Retinal pigment epithelial cell (primary cell): ENCODE measurements at regions not wholly inside any gene's neighbourhood (a gene's known extent, or its start where the extent isn't known, plus 50 kb on each side); places are given as distances from the start of the nearest gene placed in this dataset.
"Not testable (repeated sequence)": the region's sequence is repeated elsewhere in the genome, so short reads cannot be mapped to it uniquely, and the experiment has no call there.

ENCODE experiments used
- DNase-seq: peaks from one replicate; pipeline ENCODE4 v3.0.0-alpha.2; 2010; ENCODE audit warnings: low read depth
- H3K4me3 ChIP-seq: 2 replicates; pipeline ENCODE4 v1.5.1; 2011; ENCODE audit warnings: mild to moderate bottlenecking, low read length, control low read depth, moderate library complexity
- TF ChIP-seq, protein P1 (sequence below): conservative IDR thresholded peaks from 2 replicates; pipeline ENCODE4 v1.5.1; 2011; ENCODE audit warnings: low read depth, low read length, control low read depth, inconsistent platforms

DNA sequence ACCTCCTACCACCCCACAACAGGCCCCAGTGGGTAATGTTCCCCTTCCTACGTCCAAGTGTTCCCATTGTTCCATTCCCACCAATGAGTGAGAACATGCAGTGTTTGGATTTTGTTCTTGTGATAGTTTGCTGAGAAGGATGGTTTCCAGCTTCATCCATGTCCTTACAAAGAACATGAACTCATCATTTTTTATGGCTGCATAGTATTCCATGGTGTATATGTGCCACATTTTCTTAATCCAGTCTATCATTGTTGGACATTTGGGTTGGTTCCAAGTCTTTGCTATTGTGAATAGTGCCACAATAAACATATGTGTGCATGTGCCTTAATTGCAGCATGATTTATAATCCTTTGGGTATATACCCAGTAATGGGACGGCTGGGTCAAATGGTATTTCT is 81.6 kb downstream of the P2RY10 start:
- not testable (repeated sequence) for DNase-seq, H3K4me3 ChIP-seq

DNA sequence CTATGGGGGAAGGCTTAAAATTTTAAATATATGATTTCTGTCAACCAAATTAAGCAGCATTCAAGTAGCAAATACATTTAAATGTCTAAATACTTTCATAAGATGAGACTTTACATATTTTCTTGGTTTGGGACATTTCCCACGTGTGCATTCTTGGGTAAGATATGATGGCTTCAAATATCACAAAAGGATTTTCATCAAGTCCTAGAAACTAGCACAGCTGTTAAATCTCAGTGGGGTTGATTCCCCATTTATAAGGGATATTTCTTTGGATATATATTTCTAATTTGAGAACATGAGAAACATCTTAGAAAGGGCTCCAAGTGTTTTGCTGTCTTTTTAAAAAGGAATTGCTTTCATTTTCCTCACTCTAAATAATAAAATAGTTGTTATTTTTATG is 90.2 kb downstream of the P2RY10 start:
- TF ChIP-seq, protein P1, sequence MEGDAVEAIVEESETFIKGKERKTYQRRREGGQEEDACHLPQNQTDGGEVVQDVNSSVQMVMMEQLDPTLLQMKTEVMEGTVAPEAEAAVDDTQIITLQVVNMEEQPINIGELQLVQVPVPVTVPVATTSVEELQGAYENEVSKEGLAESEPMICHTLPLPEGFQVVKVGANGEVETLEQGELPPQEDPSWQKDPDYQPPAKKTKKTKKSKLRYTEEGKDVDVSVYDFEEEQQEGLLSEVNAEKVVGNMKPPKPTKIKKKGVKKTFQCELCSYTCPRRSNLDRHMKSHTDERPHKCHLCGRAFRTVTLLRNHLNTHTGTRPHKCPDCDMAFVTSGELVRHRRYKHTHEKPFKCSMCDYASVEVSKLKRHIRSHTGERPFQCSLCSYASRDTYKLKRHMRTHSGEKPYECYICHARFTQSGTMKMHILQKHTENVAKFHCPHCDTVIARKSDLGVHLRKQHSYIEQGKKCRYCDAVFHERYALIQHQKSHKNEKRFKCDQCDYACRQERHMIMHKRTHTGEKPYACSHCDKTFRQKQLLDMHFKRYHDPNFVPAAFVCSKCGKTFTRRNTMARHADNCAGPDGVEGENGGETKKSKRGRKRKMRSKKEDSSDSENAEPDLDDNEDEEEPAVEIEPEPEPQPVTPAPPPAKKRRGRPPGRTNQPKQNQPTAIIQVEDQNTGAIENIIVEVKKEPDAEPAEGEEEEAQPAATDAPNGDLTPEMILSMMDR, result no peak
- H3K4me3 ChIP-seq, result no peak overlapping the region
- no peak for DNase-seq

DNA sequence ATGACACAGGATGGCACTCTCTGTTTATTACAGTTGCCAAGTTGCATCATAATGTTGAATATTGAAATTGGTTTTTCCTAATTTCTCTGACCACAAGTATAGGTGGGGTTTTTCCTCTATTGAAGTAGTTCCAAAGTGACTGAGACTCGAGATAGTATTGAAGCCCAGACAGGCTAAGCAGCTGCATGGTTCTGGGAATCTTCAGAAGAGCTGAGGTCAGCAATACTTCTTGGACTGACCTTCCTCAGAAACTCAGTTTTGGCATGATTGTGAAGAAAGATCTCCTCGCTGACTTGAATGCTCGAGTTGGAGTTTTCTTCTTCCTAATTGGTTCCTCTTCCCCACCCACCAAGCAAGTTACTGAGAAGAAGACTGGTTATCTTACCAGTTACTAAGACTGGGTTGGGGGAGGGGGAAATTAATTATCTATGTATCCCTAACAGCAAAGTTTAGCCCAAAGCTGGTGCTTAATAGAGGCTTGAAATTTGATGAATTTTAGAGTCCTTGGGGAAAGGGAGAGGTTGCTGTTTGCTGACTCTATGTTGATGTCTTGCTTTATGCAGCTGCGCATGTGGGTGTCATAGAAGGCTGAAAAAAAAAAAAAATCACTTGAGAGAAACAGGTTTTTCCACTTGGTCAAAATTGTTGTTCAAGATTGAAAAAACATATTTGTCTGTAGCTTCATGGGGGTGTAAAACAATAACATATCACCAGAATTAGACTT is 91.1 kb downstream of the P2RY10 start:
- H3K4me3 ChIP-seq, result no peak overlapping the region
- DNase-seq, result no peak
- TF ChIP-seq, protein P1, result no peak

DNA sequence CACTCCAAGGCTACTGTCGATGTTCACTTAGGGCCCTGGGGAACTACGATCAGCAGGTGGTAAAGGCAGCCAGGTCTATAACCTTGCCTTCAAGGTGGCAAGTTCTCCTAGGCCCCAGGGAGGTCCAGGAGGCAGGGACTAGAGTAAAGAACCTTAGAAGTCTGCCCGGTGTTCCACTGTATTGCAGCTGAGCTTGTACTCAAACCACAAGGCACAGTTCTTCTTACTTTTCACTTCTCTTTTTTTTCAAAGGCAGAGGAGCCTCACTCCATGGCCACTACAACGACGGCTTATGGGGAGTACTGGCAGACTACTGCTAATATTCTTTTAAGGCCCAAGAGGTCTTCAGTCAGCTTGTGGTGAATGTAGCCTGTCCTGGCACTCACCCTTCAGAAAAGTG is 78.8 kb upstream of the GPR174 start:
- TF ChIP-seq, protein P1, result no peak
- no peak overlapping the region for H3K4me3 ChIP-seq
- no peak for DNase-seq

DNA sequence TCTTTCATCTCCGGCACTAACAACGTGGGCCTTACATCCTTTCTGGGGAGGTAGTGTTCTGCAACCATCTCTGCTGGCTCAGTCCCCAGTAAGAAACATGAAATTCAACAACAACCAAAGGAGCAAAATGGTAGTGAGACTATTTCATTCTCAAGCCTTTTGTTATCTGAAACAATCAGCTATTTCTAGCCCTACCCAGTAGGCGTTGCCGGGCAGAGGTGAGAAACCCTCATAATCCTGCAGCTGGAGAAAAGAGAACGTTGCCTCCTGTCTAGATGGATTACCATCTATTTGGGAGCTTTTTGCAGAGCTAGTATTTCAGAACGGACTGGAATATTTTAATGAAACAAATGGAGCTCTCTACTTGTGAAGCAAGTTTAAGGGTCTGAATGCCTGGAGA is 66.4 kb upstream of the GPR174 start:
- no peak overlapping the region for H3K4me3 ChIP-seq
- TF ChIP-seq, protein P1, result no peak
- DNase-seq, result no peak

DNA sequence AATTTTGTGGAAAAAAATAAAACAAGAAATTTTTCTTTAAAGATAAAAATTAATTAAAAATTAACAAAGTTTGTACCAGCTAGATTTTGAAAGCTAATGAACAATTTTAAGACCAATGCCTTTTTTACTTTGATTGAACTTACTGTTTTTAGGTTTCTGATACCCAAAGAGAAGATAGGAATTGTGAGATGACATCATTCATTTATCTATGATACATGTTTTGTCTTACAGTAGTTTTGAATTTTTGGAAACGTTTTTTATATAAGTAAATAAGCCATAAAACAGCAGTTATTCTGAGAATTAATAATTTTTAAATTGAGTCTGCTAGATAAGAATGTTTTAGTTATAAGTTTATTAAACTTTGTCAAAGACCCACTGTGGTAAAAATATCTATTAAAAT is 65.0 kb upstream of the GPR174 start:
- TF ChIP-seq, protein P1, result no peak
- H3K4me3 ChIP-seq, result no peak overlapping the region
- no peak for DNase-seq

DNA sequence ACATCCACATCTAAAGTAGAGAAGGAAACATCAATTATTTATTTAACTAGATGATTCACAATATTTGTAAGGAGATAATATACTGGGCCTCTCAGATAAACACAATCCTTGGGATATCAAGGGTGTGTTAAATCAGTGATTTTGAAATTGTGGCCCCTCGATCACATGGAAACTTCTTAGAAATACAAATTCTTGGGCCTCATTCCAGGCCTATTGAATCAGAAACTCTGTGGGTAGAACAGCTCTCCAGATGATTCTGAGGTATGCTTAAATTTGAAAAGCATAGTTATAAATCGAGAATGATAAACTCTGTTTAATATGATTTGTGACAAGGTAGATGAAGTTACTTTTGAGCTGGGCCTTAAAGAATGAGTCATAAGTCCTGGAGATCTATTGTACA is 64.3 kb upstream of the GPR174 start:
- no peak overlapping the region for H3K4me3 ChIP-seq
- no peak for DNase-seq

More for the DNA sequence above, 64.3 kb upstream of the GPR174 start:
- TF ChIP-seq, protein P1, result no peak
